ENCODE measurements at regions not wholly inside any gene's neighbourhood (a gene's known extent, or its start where the extent isn't known, plus 50 kb on each side); places are given as distances from the start of the nearest gene placed in this dataset.

GRCh38 chr10:64103750-64104470, 582.7 kb downstream of the REEP3 start:
- no peak overlapping the region for H3K9ac ChIP-seq
- peaks cover 8% of the 10 kb centered on the region for H3K4me1 ChIP-seq
- peaks cover 5% of the 10 kb centered on the region for H3K4me1 Mint-ChIP-seq
- H3K9me3 Mint-ChIP-seq, result no peaks in the 10 kb centered on the region
- no peak overlapping the region for H3K27ac ChIP-seq
- H2AFZ ChIP-seq (replicated peaks), result no peak overlapping the region
- TF ChIP-seq EZH2 (IDR thresholded peaks at IDR 0.05), result no peak
- no peak for TF ChIP-seq EZH2phosphoT487 (IDR thresholded peaks at IDR 0.05)
- no peaks in the 10 kb centered on the region for H3K36me3 ChIP-seq
- H3K4me3 ChIP-seq, result no peak overlapping the region
- H3K27ac Mint-ChIP-seq, result no peak overlapping the region
- no peak overlapping the region for H3K4me2 ChIP-seq
- no peaks in the 10 kb centered on the region for H3K9me3 ChIP-seq (ENCODE audit: low read depth)
- no peaks in the 10 kb centered on the region for H3K27me3 ChIP-seq
- H4K20me1 ChIP-seq (ENCODE audit: low read depth), result no peaks in the 10 kb centered on the region
- H3K36me3 Mint-ChIP-seq, result no peaks in the 10 kb centered on the region
- no peaks in the 10 kb centered on the region for H3K79me2 ChIP-seq (ENCODE audit: low read depth)
- H3K27me3 Mint-ChIP-seq (ENCODE audit: insufficient read depth, low read depth), result no peaks in the 10 kb centered on the region
- no peaks in the 10 kb centered on the region for H3F3A ChIP-seq (ENCODE audit: low read depth)
- no peak overlapping the region for H3K4me3 Mint-ChIP-seq
- DNase-seq (ENCODE audit: low spot score), result no peak

- DNase-seq (ENCODE audit: low spot score), result no peak
- no peaks in the 10 kb centered on the region for H3K9me3 ChIP-seq (ENCODE audit: low read depth)
- H3K36me3 Mint-ChIP-seq, result no peaks in the 10 kb centered on the region
- no peaks in the 10 kb centered on the region for H3K9me3 Mint-ChIP-seq
- H3K4me2 ChIP-seq, result no peak overlapping the region
- H3K4me3 Mint-ChIP-seq, result no peak overlapping the region
- peaks cover 10% of the 10 kb centered on the region for H3K4me1 ChIP-seq
- no peak overlapping the region for H3K27ac ChIP-seq
- H3K27me3 ChIP-seq, result no peaks in the 10 kb centered on the region
- no peak overlapping the region for H3K4me3 ChIP-seq
- H3K36me3 ChIP-seq, result no peaks in the 10 kb centered on the region
- no peaks in the 10 kb centered on the region for H3K79me2 ChIP-seq (ENCODE audit: low read depth)
- no peak overlapping the region for H2AFZ ChIP-seq (replicated peaks)
- H3F3A ChIP-seq (ENCODE audit: low read depth), result no peaks in the 10 kb centered on the region
- no peak overlapping the region for H3K27ac Mint-ChIP-seq
- TF ChIP-seq EZH2phosphoT487 (IDR thresholded peaks at IDR 0.05), result no peak
- no peak for TF ChIP-seq EZH2 (IDR thresholded peaks at IDR 0.05)
- TF ChIP-seq CTCF (IDR thresholded peaks at IDR 0.05), result no peak
- H4K20me1 ChIP-seq (ENCODE audit: low read depth), result no peaks in the 10 kb centered on the region
- no peak overlapping the region for H3K9ac ChIP-seq
- no peaks in the 10 kb centered on the region for H3K4me1 Mint-ChIP-seq
- no peaks in the 10 kb centered on the region for H3K27me3 Mint-ChIP-seq (ENCODE audit: insufficient read depth, low read depth)
Observed at GRCh38 chr10:64109926-64110495, 588.8 kb downstream of the REEP3 start.

- no peaks in the 10 kb centered on the region for H3K27me3 ChIP-seq
- Mint-ChIP-seq H3K27me3 (ENCODE audit: insufficient read depth, low read depth) (no peaks in the 10 kb centered on the region), H3K27ac (no peak overlapping the region), H3K4me3 (no peak overlapping the region), H3K9me3 (no peaks in the 10 kb centered on the region), H3K36me3 (no peaks in the 10 kb centered on the region), H3K4me1 (no peaks in the 10 kb centered on the region)
- no peak overlapping the region for H3K27ac ChIP-seq
- H3K9ac ChIP-seq, result no peak overlapping the region
- H3K4me1 ChIP-seq, result peaks cover 27% of the 10 kb centered on the region
- no peak for DNase-seq (ENCODE audit: low spot score)
- TF ChIP-seq CTCF (IDR thresholded peaks at IDR 0.05), result no peak
- peaks cover 6% of the 10 kb centered on the region for H3F3A ChIP-seq (ENCODE audit: low read depth)
- H2AFZ ChIP-seq (replicated peaks), result no peak overlapping the region
- no peak overlapping the region for H3K4me3 ChIP-seq
- no peaks in the 10 kb centered on the region for H4K20me1 ChIP-seq (ENCODE audit: low read depth)
- H3K79me2 ChIP-seq (ENCODE audit: low read depth), result no peaks in the 10 kb centered on the region
- no peaks in the 10 kb centered on the region for H3K9me3 ChIP-seq (ENCODE audit: low read depth)
- no peaks in the 10 kb centered on the region for H3K36me3 ChIP-seq
- peak overlapping the region; percentile 23 for H3K4me2 ChIP-seq
Observed at GRCh38 chr10:64112701-64113355, 591.6 kb downstream of the REEP3 start.

GRCh38 chr10:64113375-64113774, 592.2 kb downstream of the REEP3 start:
- Histone ChIP-seq H4K20me1 (ENCODE audit: low read depth) (no peaks in the 10 kb centered on the region), H3K79me2 (ENCODE audit: low read depth) (no peaks in the 10 kb centered on the region)
- no peak overlapping the region for H3K27ac Mint-ChIP-seq

More at GRCh38 chr10:64113375-64113774, 592.2 kb downstream of the REEP3 start:
- H3K9ac ChIP-seq, result no peak overlapping the region
- no peaks in the 10 kb centered on the region for H3K9me3 Mint-ChIP-seq
- TF ChIP-seq EZH2phosphoT487 (IDR thresholded peaks at IDR 0.05) (no peak), EZH2 (IDR thresholded peaks at IDR 0.05) (no peak), CTCF (IDR thresholded peaks at IDR 0.05) (no peak)
- H3K27ac ChIP-seq, result no peak overlapping the region
- H3K4me1 Mint-ChIP-seq, result no peaks in the 10 kb centered on the region
- no peak overlapping the region for H3K4me2 ChIP-seq
- no peaks in the 10 kb centered on the region for H3K9me3 ChIP-seq (ENCODE audit: low read depth)
- peaks cover 28% of the 10 kb centered on the region for H3K4me1 ChIP-seq
- peaks cover 6% of the 10 kb centered on the region for H3F3A ChIP-seq (ENCODE audit: low read depth)
- H3K36me3 ChIP-seq, result no peaks in the 10 kb centered on the region
- no peak overlapping the region for H2AFZ ChIP-seq (replicated peaks)
- DNase-seq (ENCODE audit: low spot score), result no peak
- H3K4me3 ChIP-seq, result no peak overlapping the region
- H3K4me3 Mint-ChIP-seq, result no peak overlapping the region
- no peaks in the 10 kb centered on the region for H3K27me3 ChIP-seq
- H3K27me3 Mint-ChIP-seq (ENCODE audit: insufficient read depth, low read depth), result no peaks in the 10 kb centered on the region
- H3K36me3 Mint-ChIP-seq, result no peaks in the 10 kb centered on the region

All from neural progenitor cell (in vitro differentiated cells).